CD1c-positive myeloid dendritic cell (primary cell): ENCODE measurements at regions not wholly inside any gene's neighbourhood (a gene's known extent, or its start where the extent isn't known, plus 50 kb on each side); places are given as distances from the start of the nearest gene placed in this dataset.
"Not testable (repeated sequence)": the region's sequence is repeated elsewhere in the genome, so short reads cannot be mapped to it uniquely, and the experiment has no call there.

Experiments used
- DNase-seq: peaks from one replicate; pipeline ENCODE4 v3.0.0-alpha.2; 2016; ENCODE audit errors: extremely low spot score

DNA sequence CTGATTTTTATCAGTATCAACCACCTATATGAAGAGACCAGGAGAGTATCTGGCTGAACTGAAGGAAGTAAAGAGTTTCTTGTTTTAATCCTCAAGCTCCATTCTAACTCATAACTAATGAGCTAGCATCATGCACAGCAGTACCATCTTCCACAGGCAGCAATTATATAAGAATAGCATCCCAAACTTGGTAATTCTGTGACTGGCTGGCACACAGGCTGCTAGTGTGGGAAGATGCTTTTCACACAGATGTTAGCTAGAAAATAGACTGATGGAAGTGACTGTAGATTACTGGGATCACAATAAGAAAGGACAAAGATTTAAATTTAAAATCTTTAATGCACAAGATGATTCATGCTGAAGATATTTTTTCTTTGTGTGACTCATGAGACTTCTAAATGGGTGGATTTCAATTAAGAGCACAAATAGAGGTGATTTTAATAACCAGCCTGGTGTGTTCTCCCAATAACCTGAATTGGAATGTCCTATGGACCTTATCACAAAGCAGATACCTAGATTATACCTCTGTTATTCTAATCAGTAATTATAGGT, 417.7 kb upstream of the ATXN7L3B start:
- DNase-seq: no peak

DNA sequence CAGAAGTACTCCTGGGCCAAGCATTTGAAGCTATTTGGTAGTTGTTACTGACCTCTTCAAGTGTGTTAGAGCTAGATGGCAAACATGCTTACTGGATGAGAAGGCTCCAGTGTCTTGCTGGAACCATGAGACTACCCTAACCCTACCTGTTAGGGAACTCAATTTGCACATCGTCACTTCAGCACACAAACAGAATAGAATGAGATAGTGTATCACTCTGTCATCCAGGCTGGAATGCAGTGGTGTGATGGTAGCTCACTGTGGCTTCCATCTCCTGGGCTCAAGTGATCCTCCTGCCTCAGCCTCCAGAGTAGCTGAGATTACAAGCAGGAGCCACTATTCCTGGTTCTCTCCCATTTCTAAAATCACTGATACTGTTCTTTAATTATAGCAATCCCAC, 417.0 kb upstream of the ATXN7L3B start:
- DNase-seq: no peak

DNA sequence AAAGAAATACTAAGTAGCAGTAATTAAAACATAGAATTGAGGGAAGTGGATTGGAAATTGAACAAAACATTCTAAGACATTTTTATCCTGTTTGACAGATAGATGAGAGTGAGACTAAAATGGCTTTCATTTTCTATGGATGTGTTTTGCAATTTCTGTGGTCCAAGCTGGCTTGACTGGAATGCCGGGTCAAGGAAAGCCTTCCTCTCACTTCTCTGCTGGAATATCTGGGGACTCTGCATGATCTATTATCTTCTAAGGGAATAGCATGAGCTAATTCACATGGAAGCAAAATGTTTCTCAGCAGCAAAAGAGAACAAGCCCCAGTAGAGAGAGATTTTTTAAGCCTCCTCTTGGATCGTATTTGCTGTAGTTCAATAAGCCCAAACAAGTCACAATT, 407.9 kb upstream of the ATXN7L3B start:
- no peak for DNase-seq

DNA sequence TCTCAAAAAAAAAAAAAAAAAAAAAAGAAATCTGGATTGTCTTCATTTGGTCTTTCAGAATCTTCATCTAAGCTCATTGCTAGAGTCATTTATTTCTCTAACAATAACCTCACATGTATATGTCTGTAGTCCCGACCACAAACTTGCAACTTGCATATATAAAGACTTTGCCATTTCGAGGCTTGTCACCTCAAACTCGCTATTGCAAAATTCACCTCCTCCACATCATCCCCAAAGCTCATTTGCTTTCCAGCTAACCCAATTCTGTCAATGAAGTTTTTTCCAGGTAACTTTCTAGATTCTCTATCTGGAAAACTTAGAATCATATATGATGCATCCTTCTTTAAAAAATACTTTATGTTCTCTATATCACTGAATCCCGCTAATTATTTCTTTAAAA, 393.2 kb upstream of the ATXN7L3B start:
- DNase-seq: no peak

DNA sequence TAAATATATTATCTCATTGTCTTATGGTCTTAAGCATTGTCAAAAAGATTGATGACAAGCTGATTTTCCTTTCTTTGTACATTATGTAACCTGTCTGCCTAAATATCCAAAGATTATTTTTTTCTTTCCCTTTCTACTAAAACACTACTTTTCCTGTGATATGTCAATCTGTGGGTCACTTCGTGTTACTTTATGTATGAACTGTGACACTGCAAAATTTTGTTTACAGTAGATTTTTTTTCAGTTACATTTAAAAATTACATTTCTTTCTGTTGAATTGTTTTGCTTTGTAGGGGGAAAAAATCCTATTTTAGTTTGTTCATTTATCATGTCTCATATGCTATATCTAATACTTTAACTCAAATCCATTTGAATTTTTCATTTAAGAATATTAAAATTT, 392.3 kb upstream of the ATXN7L3B start:
- DNase-seq: no peak

DNA sequence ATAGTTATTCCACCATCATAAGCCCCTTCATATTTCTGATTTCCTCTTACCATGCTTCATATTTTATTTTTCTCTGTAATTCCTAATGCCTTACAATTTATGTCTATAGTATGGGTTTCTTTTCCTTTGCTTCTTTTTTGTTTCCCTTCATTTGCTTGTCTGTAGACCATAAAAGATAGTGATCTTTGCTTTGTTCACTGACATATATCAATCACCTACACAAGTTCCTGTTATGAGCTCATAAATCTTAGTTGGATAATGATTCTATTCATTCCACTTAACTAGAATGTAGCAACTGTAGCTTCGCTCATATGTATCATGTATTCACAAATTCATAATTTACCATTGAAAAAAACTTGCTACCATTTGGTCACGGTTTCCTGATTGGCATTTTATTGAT, 388.8 kb upstream of the ATXN7L3B start:
- DNase-seq: no peak

DNA sequence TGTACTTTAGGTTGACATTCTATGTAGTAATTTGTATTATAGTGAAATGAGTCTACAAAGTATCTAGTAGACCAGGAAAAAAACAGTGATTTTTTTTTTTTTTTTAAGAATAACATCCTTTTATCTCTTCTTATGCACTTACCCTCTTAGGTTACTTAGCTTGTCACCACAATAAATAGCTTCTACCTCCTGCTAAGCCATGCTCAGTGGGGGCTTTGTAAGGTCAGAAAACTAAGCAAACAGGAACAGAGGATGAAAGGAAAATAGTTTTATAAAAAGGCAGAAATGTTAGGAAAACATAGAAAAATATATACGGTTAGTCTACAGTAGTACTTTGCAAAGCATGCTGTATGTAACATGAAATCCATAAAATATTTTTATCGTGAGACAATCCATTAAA, 385.3 kb upstream of the ATXN7L3B start:
- no peak for DNase-seq

DNA sequence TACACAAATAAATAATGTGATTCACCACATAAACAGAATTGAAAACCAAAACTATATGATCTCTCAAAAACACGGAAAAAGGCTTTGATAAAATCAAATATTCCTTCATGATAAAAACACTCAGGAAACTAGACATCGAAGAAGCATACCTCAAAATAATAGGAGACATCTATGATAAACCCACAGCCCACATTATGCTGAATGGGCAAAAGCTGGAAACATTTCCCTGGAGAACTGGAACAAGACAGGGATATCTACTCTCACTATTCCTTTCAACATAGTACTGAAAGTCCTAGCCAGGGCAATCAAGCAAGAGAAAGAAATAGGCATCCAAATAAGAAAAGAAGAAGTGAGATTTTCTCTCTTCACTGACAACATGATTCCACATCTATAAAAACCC, 371.5 kb upstream of the ATXN7L3B start:
- no peak for DNase-seq

DNA sequence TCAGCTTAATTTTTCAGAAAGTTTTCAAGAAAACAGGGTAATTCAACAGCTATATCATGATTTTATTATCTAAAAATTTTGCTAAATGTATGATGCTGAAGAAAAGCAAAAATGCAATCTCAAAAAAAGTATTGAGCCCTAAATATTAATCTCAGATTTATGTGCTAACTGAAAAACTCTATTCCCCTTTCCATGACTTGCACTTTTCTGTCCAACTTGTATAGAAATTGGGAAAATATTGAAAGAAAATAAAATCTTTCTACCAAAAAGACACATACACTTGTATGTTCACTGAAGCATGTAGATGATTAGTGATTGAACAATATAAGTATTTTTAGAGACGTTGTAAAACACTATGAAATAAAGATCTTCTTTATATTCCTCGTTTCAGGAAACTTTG, 368.0 kb upstream of the ATXN7L3B start:
- DNase-seq: no peak

DNA sequence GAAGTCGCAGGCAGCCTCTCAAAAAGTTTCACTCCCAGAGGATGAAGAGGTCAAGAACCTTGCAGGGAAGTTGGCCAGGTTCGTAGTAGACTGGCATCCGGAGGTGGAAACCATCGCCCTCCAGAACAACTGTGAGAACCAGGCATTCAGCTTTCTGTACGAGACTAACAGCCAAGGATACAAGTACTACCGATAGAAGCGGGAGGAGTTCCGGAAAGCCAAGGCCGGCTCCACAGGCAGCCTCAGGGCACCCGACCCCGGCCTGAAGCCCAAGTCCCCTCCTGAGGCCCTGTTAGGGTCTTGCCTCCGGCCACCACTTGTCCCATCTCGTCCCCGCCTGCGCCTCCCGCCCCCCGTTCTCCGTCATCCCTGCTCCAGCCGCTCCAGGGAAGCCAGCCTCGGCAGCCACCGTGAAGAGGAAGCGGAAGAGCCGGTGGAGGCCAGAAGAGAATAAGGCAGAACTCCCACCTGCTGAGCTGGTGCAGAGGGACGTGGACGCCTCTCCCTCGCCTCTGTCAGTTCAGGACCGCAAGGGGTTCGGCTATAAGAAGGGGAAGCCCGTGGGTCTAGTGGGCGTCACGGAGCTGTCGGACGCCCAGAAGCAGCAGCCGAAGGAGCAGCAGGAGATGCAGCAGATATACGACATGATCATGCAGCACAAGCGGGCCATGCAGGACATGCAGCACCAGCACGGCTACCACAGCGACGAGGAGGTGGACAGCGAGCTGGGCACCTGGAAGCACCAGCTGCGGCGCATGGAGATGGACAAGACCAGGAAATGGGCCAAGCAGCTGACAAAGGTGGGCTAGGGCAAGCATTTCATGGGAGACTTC, 366.8 kb upstream of the ATXN7L3B start:
- DNase-seq: no peak

DNA sequence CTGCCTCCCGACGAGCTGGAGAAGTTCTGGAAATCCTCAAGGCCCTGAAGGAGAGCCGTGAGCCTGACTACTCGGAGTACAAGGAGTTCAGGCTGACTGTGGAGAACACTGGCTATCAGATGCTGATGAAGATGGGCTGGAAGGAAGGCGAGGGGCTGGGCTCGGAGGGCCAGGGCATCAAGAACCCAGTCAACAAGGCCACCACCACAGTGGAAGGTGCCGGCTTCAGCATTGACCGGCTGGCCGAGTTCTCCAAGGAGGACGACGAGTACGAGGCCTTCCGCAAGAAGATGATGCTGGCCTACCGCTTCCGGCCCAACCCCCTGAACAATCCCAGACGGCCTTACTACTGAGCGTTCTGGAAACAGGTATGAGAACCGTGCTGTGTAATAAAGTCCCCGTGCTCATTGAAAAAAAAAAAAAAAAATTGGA, 366.1 kb upstream of the ATXN7L3B start:
- DNase-seq: no peak

DNA sequence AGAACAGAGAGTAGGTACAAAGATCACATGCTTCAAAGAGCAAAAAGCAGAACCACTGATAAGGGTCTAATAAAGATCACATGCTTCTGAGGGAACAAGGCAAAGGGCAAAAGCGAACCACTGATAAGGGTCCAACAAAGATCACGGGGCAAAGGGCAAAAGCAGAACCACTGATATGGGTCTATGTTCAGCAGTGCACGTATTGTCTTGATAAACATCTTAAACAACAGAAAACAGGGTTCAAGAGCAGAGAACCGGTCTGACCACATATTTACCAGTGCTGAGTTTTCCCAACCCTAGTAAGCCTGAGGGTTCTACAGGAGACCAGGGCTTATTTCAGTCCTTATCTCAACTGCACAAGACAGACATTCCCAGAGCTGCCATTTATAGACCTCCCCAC, 362.7 kb upstream of the ATXN7L3B start:
- not testable (repeated sequence) for DNase-seq

DNA sequence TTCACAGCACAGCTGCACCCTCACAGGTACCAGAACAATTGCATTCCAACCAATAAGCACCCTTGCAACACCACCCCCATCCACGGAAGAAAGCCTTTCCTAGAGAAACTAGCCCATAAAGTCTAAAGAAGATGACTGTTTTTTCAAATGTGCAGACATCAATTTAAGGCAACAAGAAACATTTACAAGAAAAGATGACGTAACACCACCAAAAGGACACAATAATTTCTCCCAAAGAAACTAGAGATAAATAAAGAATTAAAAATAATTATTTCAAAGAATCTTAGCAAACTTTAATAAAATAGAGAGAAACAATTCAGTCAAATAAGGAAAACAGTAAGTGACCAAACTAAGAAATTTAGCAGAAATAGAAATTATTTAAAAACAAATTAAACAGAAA, 352.3 kb upstream of the ATXN7L3B start:
- no peak for DNase-seq

DNA sequence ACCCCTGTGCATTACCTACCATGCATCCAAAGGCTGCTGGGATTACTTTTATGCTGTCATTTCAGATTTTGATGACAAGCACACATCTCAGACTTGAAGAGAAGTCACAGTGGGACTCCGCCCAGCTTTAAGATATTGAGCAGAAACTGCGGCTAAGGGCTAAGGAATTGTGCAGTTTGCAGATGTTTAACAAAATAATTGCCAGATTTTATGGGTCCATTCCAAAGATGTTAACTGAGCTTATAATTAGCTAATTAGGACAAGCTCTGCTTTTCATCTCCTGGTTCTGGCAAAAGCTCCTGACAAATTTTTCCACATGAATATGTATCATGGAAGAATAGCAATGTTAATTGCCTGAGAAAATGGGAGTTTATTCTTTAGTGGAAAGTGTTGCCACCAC, 344.4 kb upstream of the ATXN7L3B start:
- DNase-seq: no peak

DNA sequence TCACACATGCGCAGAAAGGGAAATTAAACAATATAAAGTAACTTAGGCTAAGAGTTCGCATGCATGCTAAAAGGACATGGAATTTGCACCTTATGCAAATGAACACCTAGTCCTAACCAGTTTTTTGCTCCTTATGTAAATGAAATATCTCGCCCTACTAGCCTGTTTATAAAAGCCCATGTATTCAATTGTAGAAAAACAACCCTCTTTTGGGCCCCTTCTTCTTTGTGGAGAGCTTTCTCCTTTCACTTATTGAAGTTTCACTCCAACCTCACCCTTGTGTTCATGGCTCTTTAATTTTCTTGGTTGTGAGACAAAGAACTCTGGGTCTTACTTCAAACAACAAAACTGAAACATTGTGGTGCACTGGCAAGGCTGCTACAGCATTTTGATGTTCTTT, 333.4 kb upstream of the ATXN7L3B start:
- DNase-seq: no peak

DNA sequence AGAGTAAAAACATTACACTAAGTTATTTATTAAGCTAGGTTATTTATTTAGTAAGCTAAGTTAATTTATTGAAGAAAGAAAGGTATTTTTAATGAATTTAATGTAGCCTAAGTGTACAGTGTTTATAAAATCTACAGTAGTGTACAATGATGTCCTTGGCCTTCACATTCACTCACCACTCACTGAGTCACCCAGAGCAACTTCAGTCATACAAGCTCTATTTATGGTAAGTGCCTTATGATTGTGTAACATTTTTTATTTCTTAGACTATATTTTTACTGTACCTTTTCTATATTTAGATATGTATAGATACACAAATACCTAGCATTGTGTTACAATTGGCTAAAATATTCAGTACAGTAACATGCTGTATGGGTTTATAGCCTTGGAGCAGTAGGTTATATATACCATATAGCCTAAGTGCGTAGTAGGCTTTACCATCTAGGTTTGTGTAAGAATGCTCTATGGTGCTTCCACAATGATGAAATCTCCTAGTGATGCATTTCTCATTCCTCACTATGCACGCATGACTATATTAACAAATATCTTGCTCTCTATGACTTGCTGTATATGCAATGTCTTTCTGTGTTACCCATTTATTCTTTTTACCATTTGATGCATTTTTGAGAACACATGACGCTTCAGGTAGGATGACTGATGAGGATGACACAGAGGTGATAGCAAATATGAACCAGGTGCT, 309.6 kb upstream of the ATXN7L3B start:
- no peak for DNase-seq

DNA sequence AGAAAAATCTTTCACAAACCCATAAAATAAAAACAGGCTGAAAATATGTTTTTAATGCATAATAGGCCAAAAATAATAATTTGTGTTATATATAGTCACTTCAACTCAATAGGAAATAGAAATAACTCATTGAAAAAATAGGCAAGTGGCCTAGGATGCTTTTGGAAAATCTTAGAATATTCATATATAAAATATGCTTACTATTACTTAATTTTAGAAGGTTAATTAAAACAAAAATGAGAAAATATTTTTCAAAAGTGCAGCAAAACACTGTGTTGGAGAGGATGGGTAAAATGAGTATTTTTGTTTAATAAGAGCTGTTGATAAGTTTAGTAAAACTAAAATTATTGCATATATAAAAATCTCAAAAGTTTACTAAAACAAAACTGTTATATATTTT, 308.0 kb upstream of the ATXN7L3B start:
- DNase-seq: no peak

DNA sequence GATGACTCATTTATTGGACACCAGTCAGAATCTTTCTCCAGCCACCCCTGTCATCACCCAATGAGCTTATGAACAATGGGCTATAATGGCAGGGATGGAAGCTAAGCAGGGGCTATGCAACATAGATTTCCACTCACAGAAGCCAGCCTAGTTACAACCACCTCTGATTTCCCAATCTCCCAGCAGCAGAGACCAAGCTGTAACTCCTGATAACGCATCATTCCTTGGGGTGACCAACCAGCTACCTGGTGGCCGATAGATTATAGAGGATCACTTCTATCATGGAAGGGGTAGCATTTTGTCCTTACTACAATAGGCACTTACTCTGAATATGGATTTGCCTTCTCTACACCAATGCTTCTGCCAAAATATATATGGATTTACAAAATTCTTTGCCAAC, 302.3 kb upstream of the ATXN7L3B start:
- no peak for DNase-seq

DNA sequence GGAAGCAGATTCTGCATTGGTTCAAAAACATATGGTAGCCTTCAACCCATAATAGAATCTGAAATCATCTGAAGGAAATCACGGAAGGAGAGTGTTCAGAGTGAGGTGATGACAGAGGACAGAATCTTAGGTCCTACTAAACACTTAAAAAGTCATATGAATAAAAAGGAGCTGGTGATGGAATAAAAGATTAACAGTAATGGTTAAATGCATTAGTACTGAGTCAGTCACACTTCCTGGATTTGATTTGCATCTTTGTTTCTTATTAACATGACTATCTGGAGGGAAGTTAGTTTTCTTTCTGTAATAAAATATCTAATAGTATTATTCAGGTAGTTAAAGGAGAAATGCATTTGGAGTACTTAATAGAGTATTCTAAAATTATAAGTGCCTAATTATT, 296.3 kb upstream of the ATXN7L3B start:
- DNase-seq: no peak

DNA sequence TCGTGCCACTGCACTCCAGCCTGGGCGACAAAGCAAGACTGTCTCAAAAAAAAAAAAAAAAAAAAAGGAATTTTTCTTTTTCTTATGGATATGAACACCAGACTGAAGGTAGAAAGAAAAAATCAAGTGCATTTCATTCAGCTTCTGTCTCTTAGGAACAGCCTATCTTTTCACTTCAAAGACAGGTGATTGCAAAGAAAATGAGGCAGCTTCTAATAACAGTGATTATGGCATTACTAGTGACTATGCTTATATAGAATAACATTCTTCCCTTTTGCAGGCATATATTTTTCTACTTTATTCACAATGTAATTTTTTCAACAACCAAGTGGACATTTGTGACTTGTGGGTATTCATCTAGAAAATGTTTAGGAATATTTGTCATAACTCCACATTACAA, 295.5 kb upstream of the ATXN7L3B start:
- no peak for DNase-seq

DNA sequence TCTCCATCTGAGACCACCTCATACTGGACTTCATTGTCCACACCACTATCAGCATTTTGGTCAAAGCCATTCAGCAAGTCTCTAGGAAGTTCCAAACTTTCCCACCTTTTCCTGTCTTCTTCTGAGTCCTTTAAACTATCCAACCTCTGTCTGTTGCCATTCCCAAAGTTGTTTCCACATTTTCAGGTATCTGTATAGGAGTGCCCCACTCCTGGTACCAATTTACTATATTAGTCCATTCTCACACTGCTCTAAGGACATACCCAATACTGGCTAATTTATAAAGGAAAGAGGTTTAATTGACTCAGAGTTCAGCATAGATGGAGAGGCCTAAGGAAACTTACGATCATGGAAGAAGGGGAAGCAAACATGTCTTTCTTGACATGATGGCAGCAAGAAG, 292.2 kb upstream of the ATXN7L3B start:
- DNase-seq: no peak

DNA sequence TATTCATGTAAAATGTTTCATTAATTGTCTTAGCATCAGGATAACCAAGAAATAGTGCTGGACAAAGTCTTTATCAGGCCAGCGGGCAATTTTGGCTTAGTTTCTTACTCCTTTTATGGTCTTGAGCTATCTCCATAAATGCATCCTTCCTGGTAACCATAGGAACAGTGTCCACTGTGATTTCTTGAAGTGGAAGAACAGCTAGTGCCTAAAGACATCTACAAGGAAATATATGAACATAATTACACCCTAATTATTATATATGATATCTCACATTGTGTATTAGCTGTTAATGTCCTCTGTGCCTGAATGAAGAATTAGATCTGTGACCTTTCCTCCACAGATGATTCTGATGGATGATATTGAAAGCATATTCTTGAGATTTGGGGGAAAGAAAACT, 286.7 kb upstream of the ATXN7L3B start:
- no peak for DNase-seq

DNA sequence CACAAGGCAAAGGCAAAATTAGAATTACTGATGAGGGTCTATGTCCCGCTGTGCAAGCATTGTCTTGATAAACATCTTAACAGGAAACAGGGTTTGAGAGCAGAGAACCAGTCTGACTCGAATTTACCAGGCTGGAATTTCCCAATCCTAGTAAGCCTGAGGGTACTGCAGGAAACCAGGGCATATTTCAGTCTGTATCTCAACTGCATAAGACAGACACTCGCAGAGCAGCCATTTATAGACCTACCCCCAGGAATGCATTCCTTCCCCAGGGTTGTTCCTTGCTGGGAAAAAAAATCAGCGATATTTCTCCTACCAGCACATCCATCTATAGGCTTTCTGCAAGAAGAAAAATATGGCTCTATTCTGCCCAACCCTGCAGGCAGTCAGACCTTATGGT, 283.8 kb upstream of the ATXN7L3B start:
- DNase-seq: not testable (repeated sequence)
